ENCODE measurements at regions not wholly inside any gene's neighbourhood (a gene's known extent, or its start where the extent isn't known, plus 50 kb on each side); places are given as distances from the start of the nearest gene placed in this dataset.
A peak's percentile ranks its signal among the peaks of the same experiment; 100 is the strongest.

GRCh38 chr15:70160803-70161565 lies 63.3 kb upstream of the TLE3 start:
- no peak for DNase-seq (ENCODE audit: low read depth)

GRCh38 chr15:70160267-70160666 lies 62.5 kb upstream of the TLE3 start:
- TF ChIP-seq POLR2A (IDR thresholded peaks at IDR 0.05; ENCODE audit: extremely low read depth, insufficient read length) = no peak
- TF ChIP-seq MYC (IDR thresholded peaks at IDR 0.05; ENCODE audit: low read depth, low read length) = no peak
- no peak for TF ChIP-seq MAX (IDR thresholded peaks at IDR 0.05; ENCODE audit: low read depth, low read length)
- no peak for TF ChIP-seq CTCF (IDR thresholded peaks at IDR 0.05; ENCODE audit: low read depth, low read length)
- no peak overlapping the region for H3K4me3 ChIP-seq (ENCODE audit: low read depth, low read length)
- peak; percentile 46 for DNase-seq (ENCODE audit: low read depth)

More at GRCh38 chr15:70160803-70161565, 63.3 kb upstream of the TLE3 start:
- no peak for TF ChIP-seq MYC (IDR thresholded peaks at IDR 0.05; ENCODE audit: low read depth, low read length)
- no peak for TF ChIP-seq CTCF (IDR thresholded peaks at IDR 0.05; ENCODE audit: low read depth, low read length)
- TF ChIP-seq MAX (IDR thresholded peaks at IDR 0.05; ENCODE audit: low read depth, low read length) = no peak
- no peak for TF ChIP-seq POLR2A (IDR thresholded peaks at IDR 0.05; ENCODE audit: extremely low read depth, insufficient read length)
- H3K4me3 ChIP-seq (ENCODE audit: low read depth, low read length) = no peak overlapping the region

- DNase-seq (ENCODE audit: low read depth) = no peak
- H3K4me3 ChIP-seq (ENCODE audit: low read depth, low read length) = no peak overlapping the region
- TF ChIP-seq CTCF (IDR thresholded peaks at IDR 0.05; ENCODE audit: low read depth, low read length) (no peak), POLR2A (IDR thresholded peaks at IDR 0.05; ENCODE audit: extremely low read depth, insufficient read length) (no peak)
Observed at GRCh38 chr15:70159713-70160009, 61.9 kb upstream of the TLE3 start.

GRCh38 chr15:70159001-70159712 lies 61.4 kb upstream of the TLE3 start:
- TF ChIP-seq CTCF (IDR thresholded peaks at IDR 0.05; ENCODE audit: low read depth, low read length) (no peak), MYC (IDR thresholded peaks at IDR 0.05; ENCODE audit: low read depth, low read length) (no peak), MAX (IDR thresholded peaks at IDR 0.05; ENCODE audit: low read depth, low read length) (no peak), POLR2A (IDR thresholded peaks at IDR 0.05; ENCODE audit: extremely low read depth, insufficient read length) (no peak)
- peak; percentile 65 for DNase-seq (ENCODE audit: low read depth)
- H3K4me3 ChIP-seq (ENCODE audit: low read depth, low read length) = no peak overlapping the region

GRCh38 chr15:70158309-70159000 lies 60.7 kb upstream of the TLE3 start:
- H3K4me3 ChIP-seq (ENCODE audit: low read depth, low read length) = no peak overlapping the region
- no peak for DNase-seq (ENCODE audit: low read depth)
- TF ChIP-seq CTCF (IDR thresholded peaks at IDR 0.05; ENCODE audit: low read depth, low read length) = no peak
